NCI-H69 (cell line): ENCODE measurements at regions not wholly inside any gene's neighbourhood (a gene's known extent, or its start where the extent isn't known, plus 50 kb on each side); places are given as distances from the start of the nearest gene placed in this dataset.
A peak's percentile ranks its signal among the peaks of the same experiment; 100 is the strongest.

Source experiments
- DNase-seq: peaks from one replicate; lab custom pipeline; 2025; lab: John Stamatoyannopoulos, UW

DNA sequence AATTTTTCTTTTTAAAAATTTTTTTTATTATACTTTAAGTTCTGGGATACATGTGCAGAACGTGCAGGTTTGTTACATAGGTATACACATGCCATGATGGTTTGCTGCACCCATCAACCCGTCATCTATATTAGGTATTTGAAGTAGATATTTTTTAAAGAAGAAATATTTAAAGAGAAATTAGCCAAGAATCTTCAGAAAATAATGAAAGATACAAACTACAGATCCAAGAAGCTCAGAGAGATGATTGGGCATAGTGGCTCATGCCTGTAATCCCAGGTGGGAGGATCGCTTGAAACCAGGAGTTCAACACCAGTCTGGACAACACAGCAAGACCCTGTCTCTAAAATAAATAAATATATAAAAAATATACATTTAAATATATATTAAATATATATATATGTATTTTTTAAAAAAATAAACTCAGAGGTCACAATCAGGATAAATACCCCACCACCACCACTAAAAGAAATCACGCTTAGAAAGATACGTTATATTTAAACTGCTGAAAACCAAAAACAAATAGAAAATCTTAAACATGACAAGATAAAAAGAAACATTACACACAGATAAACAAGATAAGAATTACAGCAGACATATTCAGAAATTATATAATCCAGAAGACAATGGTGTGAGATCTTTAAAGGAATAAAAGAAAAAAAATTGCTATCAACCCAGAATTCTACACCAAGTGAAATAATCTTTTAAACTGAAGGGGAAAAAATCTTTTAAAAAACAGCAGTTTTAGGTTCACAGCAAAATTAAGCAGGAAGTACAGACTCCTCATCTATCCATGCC is 57.5 kb downstream of the CSF2 start:
- DNase-seq = no peak

DNA sequence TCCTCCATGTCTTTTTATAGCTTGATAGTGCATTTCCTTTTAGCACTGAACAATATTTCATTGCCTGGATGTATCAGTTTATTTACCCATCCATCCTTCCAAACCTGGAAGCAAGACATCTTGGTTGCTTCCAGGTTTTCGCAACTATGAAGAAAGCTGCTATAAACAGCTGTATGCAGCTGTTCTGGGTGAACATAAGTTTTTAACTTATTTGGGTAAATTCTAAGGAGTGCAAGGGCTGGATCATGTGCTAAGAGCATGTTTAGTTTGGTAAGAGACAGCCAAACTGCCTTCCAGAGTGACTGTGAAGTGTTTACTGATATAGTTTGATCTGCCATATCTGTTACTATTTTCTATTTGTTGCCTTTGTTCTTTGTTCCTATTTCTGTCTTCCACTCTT is 58.5 kb downstream of the CSF2 start:
- DNase-seq = no peak

DNA sequence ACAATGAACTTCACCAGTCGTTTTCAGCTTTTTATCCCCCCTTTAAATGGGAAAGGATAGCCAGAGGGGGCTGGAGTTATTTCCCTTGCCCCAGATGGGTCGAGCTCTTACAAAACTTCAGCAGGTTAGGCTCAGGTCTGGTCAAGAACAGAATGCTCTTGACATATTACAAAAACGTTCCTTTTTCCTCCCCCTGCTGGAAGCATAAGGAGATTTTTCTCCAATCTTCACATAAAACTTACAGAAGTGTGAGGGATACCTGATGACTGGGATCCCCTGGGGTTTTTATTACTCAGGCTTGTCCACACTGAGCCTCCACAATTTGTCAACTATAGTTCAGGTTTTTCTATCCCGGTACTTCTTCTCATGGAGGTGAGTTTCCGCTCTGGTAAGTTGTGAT is 60.8 kb downstream of the CSF2 start:
- DNase-seq = peak; percentile 19

DNA sequence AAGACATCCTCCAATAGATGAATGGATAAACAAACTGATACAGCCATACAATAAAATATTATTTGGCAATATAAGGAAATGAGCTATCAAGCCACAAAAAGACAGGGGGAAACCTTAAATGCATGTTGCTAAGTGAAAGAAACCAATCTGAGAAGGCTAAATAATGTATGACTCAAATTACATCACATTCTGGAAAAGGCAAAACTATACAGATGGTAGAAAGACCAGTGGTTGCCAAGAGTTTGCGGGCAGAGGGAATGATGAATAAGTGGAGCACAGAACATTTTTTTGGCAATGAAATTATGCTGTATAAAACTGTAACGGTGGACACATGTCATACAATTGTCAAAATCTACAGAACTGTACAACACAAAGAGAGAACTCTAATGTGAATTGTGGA is 63.3 kb downstream of the CSF2 start:
- peak; percentile 24 for DNase-seq

DNA sequence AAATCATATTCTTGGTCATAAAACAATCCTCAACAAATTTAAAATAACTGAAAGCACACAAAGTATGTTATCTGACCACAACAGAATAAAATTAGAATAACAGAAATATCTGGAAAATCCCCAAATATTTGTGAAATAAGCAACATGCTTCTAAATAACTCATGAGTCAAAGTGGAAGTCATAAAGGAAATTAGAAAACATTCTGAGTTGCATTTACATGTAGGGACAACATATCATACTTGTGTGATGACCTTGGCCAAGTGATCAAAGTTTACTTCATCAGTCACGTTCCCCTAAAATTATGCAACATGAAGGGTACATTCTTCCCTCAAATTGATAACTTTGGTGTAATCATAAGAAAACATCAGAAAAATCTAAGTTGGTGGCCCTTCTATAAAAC is 64.7 kb downstream of the CSF2 start:
- DNase-seq = no peak
